Endometrium (tissue), 2 donors: ENCODE measurements at regions not wholly inside any gene's neighbourhood (a gene's known extent, or its start where the extent isn't known, plus 50 kb on each side); places are given as distances from the start of the nearest gene placed in this dataset.
"Not testable (repeated sequence)": the region's sequence is repeated elsewhere in the genome, so short reads cannot be mapped to it uniquely, and the experiment has no call there.

Experiments used
- FAIRE-seq: peaks from 2 replicates; lab custom pipeline; 2012; peaks lifted over from hg19 to GRCh38; lab: Jason Lieb, UNC
- donor health status: control.
- donor health status: control.

GRCh38 chr17:6893382-6894205 is 62.1 kb upstream of the TEKT1 start:
- no peak for FAIRE-seq

- FAIRE-seq = no peak
These were observed 62.6 kb upstream of the TEKT1 start for GRCh38 chr17:6894206-6894528.

- FAIRE-seq = no peak
These were observed 69.6 kb upstream of the TEKT1 start for GRCh38 chr17:6901086-6901485.

- FAIRE-seq = no peak
These were observed 71.9 kb upstream of the TEKT1 start for GRCh38 chr17:6903326-6903900.

GRCh38 chr17:6908807-6909206 is 77.3 kb upstream of the TEKT1 start:
- no peak for FAIRE-seq

- FAIRE-seq = peak; percentile 58
These were observed 79.6 kb upstream of the TEKT1 start for GRCh38 chr17:6910987-6911603.

- no peak for FAIRE-seq
These were observed 80.9 kb upstream of the TEKT1 start for GRCh38 chr17:6912110-6913051.

GRCh38 chr17:6913608-6914443 is 82.0 kb upstream of the ALOX12 start:
- no peak for FAIRE-seq

GRCh38 chr17:6914711-6915110 is 81.1 kb upstream of the ALOX12 start:
- no peak for FAIRE-seq

- no peak for FAIRE-seq
These were observed 80.2 kb upstream of the ALOX12 start for GRCh38 chr17:6915620-6916019.

GRCh38 chr17:6919158-6919557 is 76.7 kb upstream of the ALOX12 start:
- FAIRE-seq = no peak

GRCh38 chr17:6923385-6923784 is 72.5 kb upstream of the ALOX12 start:
- no peak for FAIRE-seq

GRCh38 chr17:6924208-6924607 is 71.6 kb upstream of the ALOX12 start:
- FAIRE-seq = no peak

- FAIRE-seq = no peak
These were observed 69.2 kb upstream of the ALOX12 start for GRCh38 chr17:6926667-6927066.

GRCh38 chr17:6927290-6928126 is 68.3 kb upstream of the ALOX12 start:
- no peak for FAIRE-seq

- no peak for FAIRE-seq
These were observed 67.7 kb upstream of the ALOX12 start for GRCh38 chr17:6928193-6928592.

- FAIRE-seq = no peak
These were observed 65.1 kb upstream of the ALOX12 start for GRCh38 chr17:6930749-6931148.

GRCh38 chr17:6934544-6934943 is 61.3 kb upstream of the ALOX12 start:
- not testable (repeated sequence) for FAIRE-seq

GRCh38 chr17:6936370-6937028 is 59.4 kb upstream of the ALOX12 start:
- FAIRE-seq = no peak

GRCh38 chr17:6938637-6939036 is 57.2 kb upstream of the ALOX12 start:
- FAIRE-seq = no peak
